Endothelial cell (in vitro differentiated cells): ENCODE measurements at regions not wholly inside any gene's neighbourhood (a gene's known extent, or its start where the extent isn't known, plus 50 kb on each side); places are given as distances from the start of the nearest gene placed in this dataset.

Experiments
- DNase-seq: peaks from one replicate; pipeline ENCODE4 v3.0.0; 2021; ENCODE audit warnings: low spot score
- H3K27ac Mint-ChIP-seq: one replicate; pipeline ENCODE4 v1.8.0; 2021; ENCODE audit warnings: mixed read lengths, inconsistent platforms; ENCODE audit not compliant: unreplicated experiment
- H3K27me3 Mint-ChIP-seq: one replicate; pipeline ENCODE4 v1.8.0; 2021; ENCODE audit warnings: mild to moderate bottlenecking, moderate library complexity, mixed read lengths, inconsistent platforms; ENCODE audit not compliant: unreplicated experiment
- H3K36me3 Mint-ChIP-seq: one replicate; pipeline ENCODE4 v1.8.0; 2021; ENCODE audit warnings: mild to moderate bottlenecking, low read depth, mixed read lengths, inconsistent platforms; ENCODE audit not compliant: unreplicated experiment
- H3K4me1 Mint-ChIP-seq: one replicate; pipeline ENCODE4 v1.8.0; 2021; ENCODE audit warnings: mild to moderate bottlenecking, mixed read lengths, inconsistent platforms; ENCODE audit not compliant: unreplicated experiment
- H3K4me3 Mint-ChIP-seq: one replicate; pipeline ENCODE4 v1.8.0; 2021; ENCODE audit warnings: mild to moderate bottlenecking, mixed read lengths, inconsistent platforms; ENCODE audit not compliant: unreplicated experiment
- H3K9me3 Mint-ChIP-seq: one replicate; pipeline ENCODE4 v1.8.0; 2021; ENCODE audit warnings: mixed read lengths, inconsistent platforms; ENCODE audit not compliant: unreplicated experiment
- TF ChIP-seq, protein P1 (sequence below): fragments of 200-600 bp; sonication (generic); IDR thresholded peaks from one replicate; pipeline ENCODE4 v1.5.0; 2021; ENCODE audit warnings: antibody characterized with exemption; ENCODE audit not compliant: unreplicated experiment

DNA sequence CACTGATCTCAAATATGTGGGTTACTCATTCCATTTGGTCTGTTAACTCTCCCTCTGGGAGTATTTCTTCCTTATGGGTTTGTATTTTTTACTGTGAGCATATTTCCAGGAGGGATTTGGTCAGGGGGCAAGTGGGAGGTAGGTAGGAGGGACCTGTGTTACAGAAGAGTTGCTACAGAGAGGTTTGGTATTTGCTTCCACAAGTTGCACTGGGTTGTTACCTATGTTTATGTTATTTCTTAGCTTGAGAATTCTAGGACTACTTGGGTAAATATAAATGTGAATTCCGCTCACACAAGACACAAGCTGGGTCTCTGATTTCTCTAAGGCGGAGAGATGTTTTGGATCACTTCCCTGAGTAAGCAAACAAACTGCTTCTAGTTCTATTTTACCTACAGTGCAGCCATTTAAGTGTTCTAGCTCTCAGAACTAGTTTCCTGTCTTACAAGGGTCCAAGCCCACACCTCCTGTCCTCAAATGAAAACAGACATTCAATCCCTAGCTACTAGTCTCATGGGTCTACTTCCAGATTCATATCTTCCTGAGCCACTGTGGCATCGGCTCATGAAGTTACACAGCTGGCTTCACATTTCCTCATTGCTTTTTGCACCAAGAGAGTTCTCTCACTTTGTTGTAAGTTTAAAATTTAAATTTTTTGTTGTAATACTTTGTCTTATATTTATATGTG, 75.4 kb upstream of the PPP1R3C start:
- TF ChIP-seq, protein P1, sequence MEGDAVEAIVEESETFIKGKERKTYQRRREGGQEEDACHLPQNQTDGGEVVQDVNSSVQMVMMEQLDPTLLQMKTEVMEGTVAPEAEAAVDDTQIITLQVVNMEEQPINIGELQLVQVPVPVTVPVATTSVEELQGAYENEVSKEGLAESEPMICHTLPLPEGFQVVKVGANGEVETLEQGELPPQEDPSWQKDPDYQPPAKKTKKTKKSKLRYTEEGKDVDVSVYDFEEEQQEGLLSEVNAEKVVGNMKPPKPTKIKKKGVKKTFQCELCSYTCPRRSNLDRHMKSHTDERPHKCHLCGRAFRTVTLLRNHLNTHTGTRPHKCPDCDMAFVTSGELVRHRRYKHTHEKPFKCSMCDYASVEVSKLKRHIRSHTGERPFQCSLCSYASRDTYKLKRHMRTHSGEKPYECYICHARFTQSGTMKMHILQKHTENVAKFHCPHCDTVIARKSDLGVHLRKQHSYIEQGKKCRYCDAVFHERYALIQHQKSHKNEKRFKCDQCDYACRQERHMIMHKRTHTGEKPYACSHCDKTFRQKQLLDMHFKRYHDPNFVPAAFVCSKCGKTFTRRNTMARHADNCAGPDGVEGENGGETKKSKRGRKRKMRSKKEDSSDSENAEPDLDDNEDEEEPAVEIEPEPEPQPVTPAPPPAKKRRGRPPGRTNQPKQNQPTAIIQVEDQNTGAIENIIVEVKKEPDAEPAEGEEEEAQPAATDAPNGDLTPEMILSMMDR, result no peak
- no peaks in the 10 kb centered on the region for H3K4me1 Mint-ChIP-seq
- H3K4me3 Mint-ChIP-seq, result no peak overlapping the region
- no peaks in the 10 kb centered on the region for H3K9me3 Mint-ChIP-seq
- no peak for DNase-seq
- H3K36me3 Mint-ChIP-seq, result no peaks in the 10 kb centered on the region
- no peak overlapping the region for H3K27ac Mint-ChIP-seq
- peaks cover 1% of the 10 kb centered on the region for H3K27me3 Mint-ChIP-seq

DNA sequence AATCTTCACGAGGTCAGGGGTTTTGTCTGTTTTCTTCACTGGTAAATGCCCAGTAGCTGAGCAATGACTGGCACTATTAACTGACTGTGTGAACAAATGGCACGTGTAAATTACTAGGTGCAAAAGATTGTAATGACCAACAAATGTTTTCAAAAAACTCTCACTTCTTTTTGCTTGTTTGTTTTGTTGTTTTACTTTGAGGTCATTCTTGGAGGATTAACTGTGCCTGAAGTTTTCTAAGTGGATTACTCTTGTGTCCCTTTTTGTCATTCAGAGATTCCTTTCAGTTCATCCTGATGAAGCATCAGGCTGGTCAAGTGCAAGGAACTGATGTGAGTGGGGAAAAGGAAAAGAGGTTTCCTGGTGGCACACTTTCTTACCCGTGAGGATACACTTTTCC, 74.4 kb upstream of the PPP1R3C start:
- peaks cover 4% of the 10 kb centered on the region for H3K4me1 Mint-ChIP-seq
- TF ChIP-seq, protein P1, result no peak
- no peaks in the 10 kb centered on the region for H3K36me3 Mint-ChIP-seq
- H3K27ac Mint-ChIP-seq, result no peak overlapping the region
- no peak overlapping the region for H3K4me3 Mint-ChIP-seq
- H3K9me3 Mint-ChIP-seq, result no peaks in the 10 kb centered on the region
- DNase-seq, result no peak
- H3K27me3 Mint-ChIP-seq, result peaks cover 1% of the 10 kb centered on the region

DNA sequence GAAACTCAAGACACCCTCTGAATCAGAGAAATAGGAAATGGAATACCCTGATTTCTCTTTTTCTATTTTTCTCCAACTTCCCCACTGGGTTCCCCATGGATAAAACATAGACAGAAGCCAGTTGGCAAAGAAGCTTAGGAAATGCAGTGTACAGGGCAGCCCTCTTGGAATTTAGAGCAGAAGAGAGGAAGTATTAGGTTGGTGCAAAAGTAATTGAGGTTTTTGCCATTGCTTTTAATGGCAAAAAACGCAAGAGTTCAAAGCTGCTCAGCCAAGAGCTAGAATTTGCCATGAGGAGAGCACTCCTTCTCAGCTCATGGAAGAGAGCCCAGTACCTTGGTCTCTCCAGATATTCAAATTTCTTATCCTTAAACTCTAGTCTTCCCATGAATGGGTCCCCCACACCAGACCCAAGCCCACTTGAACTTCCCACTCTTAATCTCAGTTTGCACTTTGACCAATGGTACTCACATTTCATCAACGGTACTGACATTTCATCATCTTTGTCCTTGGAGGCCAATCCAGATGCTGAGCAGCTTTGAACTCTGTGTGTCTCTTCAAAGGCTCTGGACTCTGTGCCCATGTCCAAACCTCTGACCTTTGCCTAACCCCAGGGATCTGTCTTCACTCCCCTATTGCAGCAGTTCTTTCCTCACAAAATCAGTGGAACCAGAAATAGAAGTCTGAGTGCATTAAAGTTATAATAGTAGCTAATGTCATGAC, 73.2 kb upstream of the PPP1R3C start:
- H3K4me1 Mint-ChIP-seq, result peaks cover 4% of the 10 kb centered on the region
- no peak overlapping the region for H3K4me3 Mint-ChIP-seq
- H3K36me3 Mint-ChIP-seq, result no peaks in the 10 kb centered on the region
- H3K9me3 Mint-ChIP-seq, result no peaks in the 10 kb centered on the region
- no peak overlapping the region for H3K27ac Mint-ChIP-seq
- H3K27me3 Mint-ChIP-seq, result peaks cover 1% of the 10 kb centered on the region
- TF ChIP-seq, protein P1, result no peak
- DNase-seq, result no peak

DNA sequence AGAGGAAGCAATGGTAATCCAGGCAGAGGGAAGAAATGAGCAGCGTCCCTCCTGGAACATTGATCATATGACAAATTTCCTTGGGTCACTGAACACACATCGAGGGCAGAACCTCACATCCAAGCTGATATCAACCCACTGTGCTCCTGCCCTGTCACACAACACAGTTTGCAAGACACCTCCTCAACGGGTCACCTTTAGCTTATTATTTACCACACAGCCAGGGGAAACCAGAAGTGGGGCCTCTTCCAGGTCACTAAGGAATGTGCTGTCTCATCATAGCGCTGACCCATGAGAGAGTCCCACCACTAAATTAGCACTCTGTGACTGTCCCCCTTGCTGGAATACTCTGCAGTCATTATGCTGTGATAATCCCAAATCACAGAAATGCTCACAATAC, 69.7 kb upstream of the PPP1R3C start:
- TF ChIP-seq, protein P1, result no peak
- Mint-ChIP-seq H3K9me3 (no peaks in the 10 kb centered on the region), H3K36me3 (no peaks in the 10 kb centered on the region), H3K4me3 (no peak overlapping the region), H3K4me1 (peaks cover 4% of the 10 kb centered on the region), H3K27me3 (peaks cover 1% of the 10 kb centered on the region), H3K27ac (no peak overlapping the region)
- no peak for DNase-seq

DNA sequence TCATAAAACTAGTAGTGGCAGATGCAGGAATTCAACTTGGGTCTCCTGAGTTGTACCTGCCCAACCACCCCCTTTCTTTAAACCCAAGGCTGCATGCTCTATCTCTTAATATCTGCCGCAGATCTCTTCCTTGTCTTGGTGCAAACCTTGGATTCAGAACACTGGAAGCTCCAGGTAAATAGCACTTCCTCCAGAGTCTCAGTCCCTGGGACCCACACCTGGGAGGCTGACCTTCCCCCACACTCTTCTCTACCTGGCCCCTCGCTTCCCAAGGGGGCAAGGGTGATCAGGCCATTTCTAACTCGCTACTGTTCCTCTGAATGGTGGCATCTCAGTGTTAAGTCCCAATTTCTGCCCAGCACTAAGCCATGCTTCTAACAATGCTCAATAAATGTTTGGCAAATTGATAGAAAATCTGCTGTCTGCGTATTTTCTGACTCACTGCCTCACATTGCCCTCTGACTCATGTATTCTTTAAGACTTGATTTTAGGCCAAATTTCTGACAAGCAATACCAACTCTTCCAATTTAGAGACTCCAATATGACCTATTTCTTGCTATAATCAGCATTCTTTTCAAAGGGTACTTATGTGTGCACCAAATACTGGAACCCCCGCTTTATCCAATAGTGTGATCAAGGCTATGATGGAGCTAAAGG, 68.0 kb upstream of the PPP1R3C start:
- Mint-ChIP-seq H3K27me3 (peaks cover 1% of the 10 kb centered on the region), H3K4me1 (peaks cover 4% of the 10 kb centered on the region), H3K9me3 (no peaks in the 10 kb centered on the region), H3K36me3 (no peaks in the 10 kb centered on the region), H3K4me3 (no peak overlapping the region), H3K27ac (no peak overlapping the region)
- TF ChIP-seq, protein P1, result no peak
- DNase-seq, result no peak
